Cardiac fibroblast (primary cell): ENCODE measurements at regions not wholly inside any gene's neighbourhood (a gene's known extent, or its start where the extent isn't known, plus 50 kb on each side); places are given as distances from the start of the nearest gene placed in this dataset.

Experiments
- DNase-seq, 2 donors: peaks; one replicate each; pipeline versions ENCODE4 v3.0.0 to v3.0.0-alpha.2; 2010; ENCODE audit warnings: low read depth in 2 of 2
- H3K4me3 ChIP-seq, 2 donors: replicated peaks in 1 of 2; 1 replicate in 1 of 2; 2 replicates in 1 of 2; pipeline ENCODE4 v1.5.1; 2011; ENCODE audit warnings: low read depth in 2 of 2, low read length in 2 of 2, mild to moderate bottlenecking in 2 of 2, moderate library complexity in 1 of 2
- TF ChIP-seq, protein P1 (sequence below): IDR thresholded peaks from one replicate; pipeline ENCODE4 v1.5.1; 2011; ENCODE audit warnings: low read depth, mild to moderate bottlenecking, low read length, inconsistent platforms

DNA sequence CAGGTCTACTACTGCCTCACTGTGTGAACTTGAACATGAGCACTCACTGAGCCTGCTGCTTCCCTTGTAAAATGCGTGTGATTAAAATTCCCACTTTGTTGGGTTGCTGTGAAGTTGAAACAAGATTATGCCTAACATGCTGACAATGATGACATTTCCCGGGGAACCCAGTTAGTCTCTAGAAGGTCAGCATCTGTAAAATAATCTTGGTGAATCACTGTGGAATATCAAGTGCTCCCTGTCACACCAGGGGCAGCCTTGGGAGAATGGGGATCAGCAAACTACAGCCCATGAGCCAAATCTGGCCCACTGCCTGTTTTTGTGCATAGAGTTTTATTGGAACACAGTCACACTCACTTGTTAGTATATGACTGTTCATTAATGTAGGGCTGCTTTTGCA, 335.2 kb downstream of the MIAT start:
- no peak for DNase-seq
- TF ChIP-seq, protein P1, sequence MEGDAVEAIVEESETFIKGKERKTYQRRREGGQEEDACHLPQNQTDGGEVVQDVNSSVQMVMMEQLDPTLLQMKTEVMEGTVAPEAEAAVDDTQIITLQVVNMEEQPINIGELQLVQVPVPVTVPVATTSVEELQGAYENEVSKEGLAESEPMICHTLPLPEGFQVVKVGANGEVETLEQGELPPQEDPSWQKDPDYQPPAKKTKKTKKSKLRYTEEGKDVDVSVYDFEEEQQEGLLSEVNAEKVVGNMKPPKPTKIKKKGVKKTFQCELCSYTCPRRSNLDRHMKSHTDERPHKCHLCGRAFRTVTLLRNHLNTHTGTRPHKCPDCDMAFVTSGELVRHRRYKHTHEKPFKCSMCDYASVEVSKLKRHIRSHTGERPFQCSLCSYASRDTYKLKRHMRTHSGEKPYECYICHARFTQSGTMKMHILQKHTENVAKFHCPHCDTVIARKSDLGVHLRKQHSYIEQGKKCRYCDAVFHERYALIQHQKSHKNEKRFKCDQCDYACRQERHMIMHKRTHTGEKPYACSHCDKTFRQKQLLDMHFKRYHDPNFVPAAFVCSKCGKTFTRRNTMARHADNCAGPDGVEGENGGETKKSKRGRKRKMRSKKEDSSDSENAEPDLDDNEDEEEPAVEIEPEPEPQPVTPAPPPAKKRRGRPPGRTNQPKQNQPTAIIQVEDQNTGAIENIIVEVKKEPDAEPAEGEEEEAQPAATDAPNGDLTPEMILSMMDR = no peak
- peak overlapping the region in 1 of 2 donors; percentile 6 for H3K4me3 ChIP-seq

DNA sequence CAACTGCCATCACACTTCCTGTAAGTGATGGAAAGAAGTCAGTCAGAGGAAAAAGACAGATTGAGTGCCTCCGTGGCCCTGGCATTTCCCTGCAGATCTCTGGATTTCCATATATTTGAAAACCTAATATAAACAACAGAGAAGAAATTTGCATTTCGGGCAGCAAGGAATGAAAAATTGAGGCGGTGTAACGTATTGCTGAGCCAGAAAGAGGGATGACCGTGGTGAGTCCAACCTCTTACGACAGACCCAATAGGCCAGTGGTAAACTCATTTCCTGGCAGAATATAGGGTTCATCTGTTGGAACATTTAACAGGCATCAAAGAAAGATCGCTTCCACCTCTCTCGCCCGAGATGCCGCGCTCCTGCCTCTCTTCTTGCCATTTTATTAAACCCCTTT, 336.5 kb downstream of the MIAT start:
- no peak for DNase-seq
- TF ChIP-seq, protein P1 = no peak
- H3K4me3 ChIP-seq = no peak overlapping the region

DNA sequence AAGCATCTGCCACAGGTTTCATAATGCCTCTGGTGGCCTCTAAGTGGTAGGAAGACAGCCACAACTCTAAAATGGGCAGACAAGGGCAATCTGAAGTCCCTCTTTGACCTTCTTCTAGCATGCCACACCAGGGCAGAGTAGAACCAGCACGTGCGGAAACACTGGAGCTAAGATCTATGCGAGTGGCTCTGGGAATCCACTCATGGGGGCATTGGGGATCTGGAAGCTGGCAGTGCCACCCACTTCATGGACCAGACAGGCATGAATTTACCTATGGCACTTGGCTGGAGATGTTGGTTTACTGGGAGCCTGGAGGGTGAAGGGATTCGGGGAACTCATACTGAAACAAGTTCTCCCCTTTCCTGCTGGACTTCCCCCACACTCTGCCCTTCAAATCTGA, 337.4 kb downstream of the MIAT start:
- no peak overlapping the region for H3K4me3 ChIP-seq

GRCh38 chr22:26995235-26995634, 337.8 kb downstream of the MIAT start:
- TF ChIP-seq, protein P1 = no peak
- H3K4me3 ChIP-seq = no peak overlapping the region
- peak in 1 of 2 donors; percentile 11 for DNase-seq

More for the DNA sequence above, 337.4 kb downstream of the MIAT start:
- no peak for DNase-seq
- TF ChIP-seq, protein P1 = no peak

- no peak for DNase-seq
- TF ChIP-seq, protein P1 = no peak
- no peak overlapping the region for H3K4me3 ChIP-seq
Observed at GRCh38 chr22:26996154-26996553, 338.8 kb downstream of the MIAT start.

DNA sequence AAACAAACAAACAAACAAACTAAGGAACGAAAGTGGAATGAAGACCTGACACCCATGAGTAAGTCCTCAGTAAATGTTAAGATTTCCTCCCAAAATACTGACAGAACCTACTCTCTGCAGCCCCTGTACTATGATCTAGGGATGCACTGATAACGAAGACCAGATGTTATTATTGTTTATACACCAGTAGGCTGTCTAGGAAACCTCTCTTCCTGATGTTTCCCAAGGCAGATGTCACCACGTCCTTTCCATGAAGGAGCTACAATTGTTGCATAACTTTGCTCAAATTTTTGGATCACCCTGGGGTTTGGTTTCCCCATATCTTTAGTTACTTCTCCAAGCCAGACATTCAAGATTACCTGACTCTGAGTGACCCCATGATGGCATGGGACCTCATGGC, 340.7 kb downstream of the MIAT start:
- no peak overlapping the region for H3K4me3 ChIP-seq
- TF ChIP-seq, protein P1 = no peak
- no peak for DNase-seq

GRCh38 chr22:26998716-26999115, 341.3 kb downstream of the MIAT start:
- DNase-seq = no peak
- TF ChIP-seq, protein P1 = no peak
- H3K4me3 ChIP-seq = no peak overlapping the region
